ENCODE measurements at regions not wholly inside any gene's neighbourhood (a gene's known extent, or its start where the extent isn't known, plus 50 kb on each side); places are given as distances from the start of the nearest gene placed in this dataset.

GRCh38 chr6:111973118-111973761 lies 80.7 kb upstream of the CCN6 start:
- TF ChIP-seq CTCF (conservative IDR thresholded peaks at IDR 0.05 in 1 of 2, IDR thresholded peaks at IDR 0.05 in 1 of 2; ENCODE audit: low read depth in 1 of 2, low read length in 2 of 2) (no peak), EZH2 (IDR thresholded peaks at IDR 0.05; ENCODE audit: low read length, missing control alignments) (no peak)

Measured in fibroblast of lung (primary cell).